HL-60/S4 treated with retinoic acid at 250 ng/mL for 4 days and 3 days (cell line): ENCODE measurements at regions not wholly inside any gene's neighbourhood (a gene's known extent, or its start where the extent isn't known, plus 50 kb on each side); places are given as distances from the start of the nearest gene placed in this dataset.

Source experiments
- in situ Hi-C: fragments of 300-500 bp; cut with MboI; formaldehyde crosslinking; loops from 2 replicates; pipeline ENCODE4 v1.7.0; 2022; ENCODE audit warnings: low sequenced_read_pairs

DNA sequence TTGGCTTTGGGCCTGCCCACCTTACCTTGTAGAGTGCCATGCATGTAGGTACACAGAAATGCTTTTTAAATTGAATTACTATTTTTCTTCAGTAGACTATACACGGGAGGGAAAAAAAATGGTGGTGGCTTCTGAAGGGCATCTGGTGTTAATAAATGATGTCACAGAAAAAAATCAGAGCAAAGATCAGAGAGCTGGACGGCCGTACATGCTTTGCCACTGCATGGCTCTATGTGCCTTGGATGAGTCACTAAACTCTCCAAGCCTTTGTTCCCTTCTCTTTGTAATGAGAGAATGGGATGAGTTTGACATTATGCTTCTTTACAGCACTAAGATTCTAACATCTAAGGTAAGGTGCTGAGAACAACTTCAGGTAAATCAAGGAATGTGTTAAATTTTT lies 376.4 kb upstream of the DDHD1 start:
- in situ Hi-C loops = loop anchor here (25.0 kb wide), 1 partner anchor 808 kb away; no protein-coding TSS in a partner anchor

DNA sequence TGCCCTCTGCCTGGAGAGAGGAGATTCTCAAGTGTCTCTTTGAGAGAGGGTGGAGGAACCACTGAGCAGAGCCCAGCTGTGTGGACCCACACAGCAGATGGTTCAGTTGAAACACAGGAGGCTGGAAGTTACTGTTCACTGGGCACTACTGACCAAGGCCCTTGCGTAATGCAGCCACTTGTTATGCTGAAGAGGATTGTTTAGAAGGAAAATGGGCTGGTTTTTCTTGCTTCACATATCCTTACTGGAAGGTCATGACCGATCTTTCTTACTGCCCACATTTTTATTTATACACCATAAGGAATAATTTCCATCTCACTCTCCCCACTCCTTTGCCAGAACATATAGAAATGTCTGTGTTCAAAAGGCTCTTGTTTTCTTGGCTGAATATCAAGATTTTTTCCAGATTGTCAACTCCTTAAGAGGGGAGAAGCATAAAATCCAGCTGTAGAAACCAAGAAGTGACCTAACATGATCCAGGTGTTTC lies 375.1 kb upstream of the DDHD1 start:
- in situ Hi-C loops = loop anchor here (25.0 kb wide), 1 partner anchor 809 kb away; no protein-coding TSS in a partner anchor

DNA sequence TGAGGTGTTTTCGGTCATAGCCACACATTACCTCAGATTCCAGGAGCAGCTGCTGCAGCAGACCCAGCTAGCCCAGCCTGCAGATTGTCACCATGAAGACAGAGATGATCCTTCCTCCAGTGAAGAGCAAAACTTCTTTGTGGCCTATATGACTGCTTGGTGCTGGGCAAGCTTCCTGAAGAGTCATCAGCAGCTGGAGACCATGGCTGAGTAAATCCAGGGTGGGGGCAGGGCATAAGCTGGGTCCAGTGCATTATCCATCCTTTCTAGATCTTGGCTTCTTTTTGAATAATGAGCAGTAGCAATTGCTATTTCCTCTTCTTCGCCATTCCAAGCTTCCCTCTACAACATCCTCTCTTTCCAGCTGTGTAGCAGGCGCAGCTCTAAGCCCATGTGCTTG lies 373.1 kb upstream of the DDHD1 start:
- in situ Hi-C loops = loop anchor here (25.0 kb wide), 1 partner anchor 811 kb away; no protein-coding TSS in a partner anchor

- in situ Hi-C loops = loop anchor here (25.0 kb wide), 1 partner anchor 812 kb away; no protein-coding TSS in a partner anchor
Measured at GRCh38 chr14:53525608-53526007, 372.5 kb upstream of the DDHD1 start.

DNA sequence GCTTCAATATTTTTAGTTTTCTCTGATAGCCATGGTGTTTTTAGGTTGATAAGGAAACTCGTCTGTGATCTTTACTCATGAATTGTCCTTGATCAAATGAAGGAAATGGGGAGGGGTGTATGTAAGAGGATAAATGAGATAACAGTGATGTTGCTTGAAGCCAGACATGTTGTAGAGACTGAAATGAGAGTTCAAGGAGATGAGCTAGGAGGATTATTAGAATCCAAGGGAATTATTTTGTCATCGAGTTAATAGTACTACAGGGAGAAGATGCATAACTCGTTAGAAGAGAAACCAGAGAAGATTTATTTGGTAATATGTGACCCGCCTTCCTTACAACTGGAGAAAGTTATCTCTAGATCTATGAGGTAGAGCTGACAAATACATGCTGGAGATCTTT lies 371.3 kb upstream of the DDHD1 start:
- in situ Hi-C loops = no loop called here

DNA sequence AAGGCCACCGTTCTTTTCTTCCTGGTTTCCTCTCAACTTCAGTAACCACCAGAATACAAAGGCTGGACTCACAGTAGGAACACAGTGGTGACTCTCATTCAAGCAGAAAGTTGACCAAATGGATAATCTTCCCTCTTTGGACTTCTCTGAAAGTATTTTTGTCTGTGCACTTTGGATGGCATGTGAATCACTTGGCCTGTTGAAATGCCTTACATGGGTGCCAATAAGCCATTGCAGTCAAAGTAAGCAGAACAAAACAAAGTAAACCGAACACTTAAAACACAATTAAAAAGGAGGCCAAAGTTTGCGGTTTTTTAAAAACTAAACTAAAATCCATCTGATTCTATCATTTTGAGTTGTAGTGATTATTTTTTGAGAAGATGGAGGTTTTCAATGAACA lies 370.1 kb upstream of the DDHD1 start:
- in situ Hi-C loops = no loop called here

DNA sequence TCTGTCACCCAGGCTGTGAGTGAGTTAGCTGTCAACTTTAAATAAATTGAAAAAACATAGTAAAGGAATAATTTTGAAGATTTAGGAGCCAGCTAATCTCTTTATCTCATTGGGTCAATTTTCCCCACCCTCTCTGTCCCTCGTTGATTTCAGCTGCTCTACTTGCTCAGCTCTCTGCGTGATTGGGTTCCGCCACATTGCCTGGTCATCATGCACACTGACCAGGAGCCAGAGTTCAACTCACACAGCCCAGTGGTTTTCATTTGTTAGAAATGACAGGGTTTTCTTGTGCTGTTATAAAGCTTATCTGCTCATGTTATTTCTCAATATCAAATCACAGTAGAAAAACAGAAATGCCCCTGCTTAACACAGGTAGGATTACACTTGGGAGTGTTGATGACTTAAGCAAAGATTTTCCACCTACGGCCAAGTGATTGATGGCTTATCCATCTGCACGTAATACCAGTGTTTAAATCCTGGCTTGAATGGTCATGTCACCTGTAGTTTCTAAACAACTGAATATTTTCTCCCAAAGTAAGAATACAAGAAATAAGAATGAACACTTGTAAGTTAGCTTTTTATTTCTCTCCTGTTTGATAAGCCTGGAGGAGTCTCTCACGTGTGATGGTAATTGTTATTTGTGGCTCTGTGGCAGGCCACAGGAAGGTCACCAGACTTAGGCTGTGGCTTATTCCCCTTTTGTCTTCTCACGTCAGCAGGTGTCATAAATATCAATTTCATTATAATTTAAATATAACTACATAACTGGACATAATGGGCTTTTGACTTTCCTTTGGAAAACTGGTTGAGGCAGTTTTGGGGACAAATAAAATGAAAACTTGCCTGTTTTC lies 367.2 kb upstream of the DDHD1 start:
- in situ Hi-C loops = no loop called here

DNA sequence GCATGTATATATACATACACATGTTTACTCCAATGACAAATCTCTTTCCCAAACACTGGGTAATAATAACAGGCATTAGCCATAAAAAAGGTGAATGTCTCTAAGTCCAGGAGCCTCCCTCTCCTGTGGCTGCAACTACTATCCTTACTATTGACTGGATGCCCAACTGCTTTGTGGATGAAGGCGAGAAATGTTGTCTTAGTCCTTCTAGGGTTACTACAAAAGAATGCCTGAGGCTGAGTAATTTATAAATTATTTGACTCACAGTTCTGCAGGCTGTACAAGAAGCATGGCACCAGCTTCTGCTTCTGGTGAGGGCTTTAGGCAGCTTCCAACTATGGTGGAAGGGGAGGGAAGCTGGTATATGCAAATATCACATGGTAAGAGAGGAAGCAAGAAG lies 366.0 kb upstream of the DDHD1 start:
- in situ Hi-C loops = no loop called here

- in situ Hi-C loops = no loop called here
Measured at GRCh38 chr14:53517270-53517960, 364.3 kb upstream of the DDHD1 start.

GRCh38 chr14:53516261-53516774 lies 363.2 kb upstream of the DDHD1 start:
- in situ Hi-C loops = no loop called here

DNA sequence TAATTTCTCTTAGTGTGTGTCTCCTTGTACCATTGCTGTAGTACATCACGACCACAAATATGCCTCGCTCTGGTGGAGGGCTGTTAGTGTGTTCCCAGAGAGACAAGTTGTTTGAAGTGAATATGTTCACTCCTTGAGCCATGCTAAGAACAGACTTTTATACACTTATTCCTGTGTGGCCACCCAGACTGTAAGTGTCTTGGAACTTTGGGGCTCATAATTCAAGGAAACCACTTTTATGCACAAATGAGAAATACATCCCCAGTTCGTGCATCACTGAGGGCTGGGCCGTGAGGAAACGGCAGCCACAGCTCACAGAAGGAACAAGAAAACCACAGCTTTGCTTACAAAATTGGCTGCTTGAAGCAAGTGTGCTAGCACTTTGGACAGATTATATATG lies 362.2 kb upstream of the DDHD1 start:
- in situ Hi-C loops = no loop called here

- in situ Hi-C loops = no loop called here
Measured at GRCh38 chr14:53514197-53514596, 361.1 kb upstream of the DDHD1 start.

DNA sequence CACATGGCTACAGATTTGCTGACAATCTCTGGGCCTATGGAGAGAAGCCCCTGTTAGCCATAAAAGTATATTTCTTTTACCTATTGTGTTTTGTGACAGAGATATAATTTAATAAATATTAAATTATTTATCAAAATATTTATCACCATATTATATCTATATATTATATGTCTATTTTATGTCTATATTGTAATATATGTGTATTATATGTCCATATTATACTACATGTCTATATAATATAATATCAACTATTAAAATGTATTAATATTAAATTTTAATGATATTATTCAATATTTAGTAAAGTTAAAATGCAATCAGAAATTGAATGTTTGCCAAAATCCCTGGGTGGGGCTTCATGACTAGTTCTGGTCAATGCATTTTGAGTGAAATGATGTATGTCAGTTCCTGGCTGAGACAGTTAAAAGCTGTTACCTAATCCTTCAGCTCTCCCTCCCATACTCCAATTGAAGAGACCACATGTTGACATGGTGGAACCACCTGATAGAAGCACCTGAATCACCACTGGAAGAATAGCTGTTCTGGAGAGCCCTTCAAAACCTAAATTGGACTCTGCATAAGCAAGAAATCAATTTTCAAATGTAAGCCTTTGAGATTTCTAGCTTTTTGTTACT lies 357.3 kb upstream of the DDHD1 start:
- in situ Hi-C loops = no loop called here

GRCh38 chr14:53509276-53510244 lies 356.4 kb upstream of the DDHD1 start:
- in situ Hi-C loops = no loop called here

GRCh38 chr14:53501361-53502211 lies 348.5 kb upstream of the DDHD1 start:
- in situ Hi-C loops = no loop called here

GRCh38 chr14:53500191-53500590 lies 347.1 kb upstream of the DDHD1 start:
- in situ Hi-C loops = no loop called here

GRCh38 chr14:53496668-53497067 lies 343.5 kb upstream of the DDHD1 start:
- in situ Hi-C loops = no loop called here

DNA sequence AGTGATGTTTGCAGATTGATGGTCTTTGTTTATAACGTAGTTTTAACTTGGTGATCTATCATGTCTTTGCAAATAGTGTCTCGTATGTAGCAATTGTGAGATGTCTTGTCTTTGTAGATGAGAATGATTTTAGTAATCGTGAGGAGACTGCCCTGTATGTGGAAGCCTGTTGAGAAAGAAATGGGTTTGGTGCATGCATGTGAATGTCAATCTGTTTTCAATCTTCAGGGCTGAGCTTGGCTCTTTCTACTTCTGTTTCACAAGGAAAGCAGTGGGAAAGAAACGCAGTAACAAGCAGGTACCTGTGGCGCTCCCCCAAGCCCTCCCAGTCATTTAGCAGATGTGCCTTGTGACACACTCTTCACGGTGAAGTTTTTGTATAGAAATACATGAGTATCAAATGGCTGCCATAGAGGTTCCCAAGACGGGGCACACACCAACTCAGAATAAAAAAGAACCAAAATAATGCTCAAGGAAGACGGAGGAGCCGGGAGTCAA lies 342.8 kb upstream of the DDHD1 start:
- in situ Hi-C loops = no loop called here

- in situ Hi-C loops = no loop called here
Measured at GRCh38 chr14:53494587-53494986, 341.5 kb upstream of the DDHD1 start.
